H9 (cell line): ENCODE measurements at regions not wholly inside any gene's neighbourhood (a gene's known extent, or its start where the extent isn't known, plus 50 kb on each side); places are given as distances from the start of the nearest gene placed in this dataset.

Experiments used
- DNase-seq: peaks from one replicate; pipeline ENCODE4 v3.0.0-alpha.2; 2017
- H2AFZ ChIP-seq: one replicate; pipeline ENCODE4 v1.6.1; 2013; ENCODE audit warnings: mild to moderate bottlenecking, low read length, control low read depth, moderate library complexity
- H2AK5ac ChIP-seq: 2 replicates; pipeline ENCODE4 v1.6.1; 2013; ENCODE audit warnings: low read length, control low read depth, mixed read lengths; ENCODE audit not compliant: insufficient read length
- H2BK120ac ChIP-seq: one replicate; pipeline ENCODE4 v1.6.1; 2013; ENCODE audit warnings: low read depth, mild to moderate bottlenecking, low read length, control low read depth, inconsistent platforms; ENCODE audit not compliant: poor library complexity, severe bottlenecking
- H2BK12ac ChIP-seq: 2 replicates; pipeline ENCODE4 v1.6.1; 2013; ENCODE audit warnings: low read length, control low read depth, mixed read lengths, low read depth; ENCODE audit not compliant: insufficient read length
- H2BK15ac ChIP-seq: 2 replicates; pipeline ENCODE4 v1.6.1; 2013; ENCODE audit warnings: low read depth, low read length, control low read depth
- H2BK20ac ChIP-seq: one replicate; pipeline ENCODE4 v1.6.1; 2013; ENCODE audit warnings: low read depth, mild to moderate bottlenecking, low read length, control low read depth, inconsistent platforms; ENCODE audit not compliant: poor library complexity, severe bottlenecking
- H2BK5ac ChIP-seq: 2 replicates; pipeline ENCODE4 v1.6.1; 2013; ENCODE audit warnings: low read length, control low read depth, mixed read lengths; ENCODE audit not compliant: insufficient read length
- H3K14ac ChIP-seq: 2 replicates; pipeline ENCODE4 v1.6.1; 2013; ENCODE audit warnings: low read length, control low read depth; ENCODE audit not compliant: insufficient read depth
- H3K18ac ChIP-seq: 2 replicates; pipeline ENCODE4 v1.6.1; 2013; ENCODE audit warnings: low read depth, mild to moderate bottlenecking, mixed read lengths, low read length, control low read depth; ENCODE audit not compliant: insufficient read length
- H3K23ac ChIP-seq: 2 replicates; pipeline ENCODE4 v1.6.1; 2013; ENCODE audit warnings: low read length, control low read depth, mixed read lengths, low read depth; ENCODE audit not compliant: insufficient read length
- H3K23me2 ChIP-seq: 2 replicates; pipeline ENCODE4 v1.6.1; 2013; ENCODE audit warnings: low read depth, mild to moderate bottlenecking, mixed read lengths, low read length, control low read depth; ENCODE audit not compliant: insufficient read length, poor library complexity, severe bottlenecking
- H3K27ac ChIP-seq: 2 replicates; pipeline ENCODE4 v1.5.1; 2013; ENCODE audit warnings: low read length, control low read depth, mixed read lengths, low read depth; ENCODE audit not compliant: insufficient read length
- H3K27me3 ChIP-seq: 2 replicates; pipeline ENCODE4 v1.6.1; 2013; ENCODE audit warnings: low read length, control low read depth, inconsistent platforms; ENCODE audit not compliant: insufficient read depth
- H3K4ac ChIP-seq: 2 replicates; pipeline ENCODE4 v1.6.1; 2013; ENCODE audit warnings: low read depth, mild to moderate bottlenecking, control low read depth, inconsistent platforms, low read length, moderate library complexity
- H3K4me1 ChIP-seq: 2 replicates; pipeline ENCODE4 v1.6.1; 2013; ENCODE audit warnings: low read length, control low read depth, inconsistent platforms; ENCODE audit not compliant: insufficient read depth
- H3K4me2 ChIP-seq: 2 replicates; pipeline ENCODE4 v1.6.1; 2013; ENCODE audit warnings: low read length, control low read depth, mixed read lengths; ENCODE audit not compliant: insufficient read length, insufficient read depth
- H3K56ac ChIP-seq: 2 replicates; pipeline ENCODE4 v1.6.1; 2013; ENCODE audit warnings: low read depth, mild to moderate bottlenecking, mixed read lengths, low read length, control low read depth; ENCODE audit not compliant: insufficient read length
- H3K79me1 ChIP-seq: 2 replicates; pipeline ENCODE4 v1.6.1; 2013; ENCODE audit warnings: low read depth, mild to moderate bottlenecking, moderate library complexity, low read length, control low read depth, inconsistent platforms; ENCODE audit not compliant: insufficient read depth, poor library complexity, severe bottlenecking
- H3K79me2 ChIP-seq: 2 replicates; pipeline ENCODE4 v1.6.1; 2013; ENCODE audit warnings: low read length, control low read depth, inconsistent platforms; ENCODE audit not compliant: insufficient read depth
- H3K9ac ChIP-seq: 2 replicates; pipeline ENCODE4 v1.6.1; 2013; ENCODE audit warnings: low read length, control low read depth, mixed read lengths; ENCODE audit not compliant: insufficient read length; ENCODE audit errors: extremely low read depth
- H3K9me3 ChIP-seq: one replicate; pipeline ENCODE4 v1.6.1; 2013; ENCODE audit warnings: low read depth, low read length, inconsistent platforms; ENCODE audit not compliant: control insufficient read depth
- H3T11ph ChIP-seq: one replicate; pipeline ENCODE4 v1.6.1; 2013; ENCODE audit warnings: mild to moderate bottlenecking, low read length, control low read depth, inconsistent platforms
- H4K20me1 ChIP-seq: one replicate; pipeline ENCODE4 v1.6.1; 2013; ENCODE audit not compliant: control insufficient read depth, insufficient read length, insufficient read depth
- H4K5ac ChIP-seq: 2 replicates; pipeline ENCODE4 v1.6.1; 2013; ENCODE audit warnings: low read depth, mild to moderate bottlenecking, mixed read lengths, low read length, control low read depth; ENCODE audit not compliant: insufficient read length
- H4K8ac ChIP-seq: replicated peaks from 2 replicates; pipeline ENCODE4 v1.6.1; 2013; ENCODE audit warnings: low read length, control low read depth, mixed read lengths, low read depth; ENCODE audit not compliant: insufficient read length
- H4K91ac ChIP-seq: 2 replicates; pipeline ENCODE4 v1.6.1; 2013; ENCODE audit warnings: low read depth, mild to moderate bottlenecking, moderate library complexity, mixed read lengths, low read length, control low read depth; ENCODE audit not compliant: insufficient read length
- H3K27ac Mint-ChIP-seq, 3 experiments: 2 replicates in 2 of 3; 3 replicates in 1 of 3; pipeline ENCODE4 v1.8.0; 2020 to 2021; ENCODE audit warnings: mixed read lengths in 3 of 3, mild to moderate bottlenecking in 1 of 3, moderate library complexity in 1 of 3
- H3K27me3 Mint-ChIP-seq: 2 replicates; pipeline ENCODE4 v1.8.0; 2021; ENCODE audit warnings: low read depth, mild to moderate bottlenecking, moderate library complexity, mixed read lengths
- H3K36me3 Mint-ChIP-seq, 3 experiments: 2 replicates in 2 of 3; 3 replicates in 1 of 3; pipeline ENCODE4 v1.8.0; 2020 to 2021; ENCODE audit warnings: low read depth in 3 of 3, mixed read lengths in 3 of 3; ENCODE audit not compliant: insufficient read depth in 1 of 3
- H3K4me1 Mint-ChIP-seq, 2 experiments: 2 replicates each; pipeline ENCODE4 v1.8.0; 2020; ENCODE audit warnings: mixed read lengths in 2 of 2
- H3K4me3 Mint-ChIP-seq, 2 experiments: 2 replicates in 1 of 2; 3 replicates in 1 of 2; pipeline ENCODE4 v1.8.0; 2020 to 2021; ENCODE audit warnings: mild to moderate bottlenecking in 2 of 2, mixed read lengths in 2 of 2, moderate library complexity in 1 of 2
- H3K9me3 Mint-ChIP-seq, 2 experiments: 2 replicates in 1 of 2; 3 replicates in 1 of 2; pipeline ENCODE4 v1.8.0; 2020; ENCODE audit warnings: mild to moderate bottlenecking in 2 of 2, mixed read lengths in 2 of 2, moderate library complexity in 1 of 2
- WGBS: extraction: QIAGEN DNeasy Blood & Tissue Kit; methylation state at CpG from one replicate; pipeline ENCODE4 v1.1.7; 2013; ENCODE audit warnings: missing lambda C conversion rate, low lambda C conversion rate, mixed read lengths; ENCODE audit not compliant: insufficient read length; ENCODE audit errors: extremely low coverage; 5-methylcytosine and 5-hydroxymethylcytosine counted together
- TF ChIP-seq, protein P1 (sequence below): fragments of 200-600 bp; sonication (generic); conservative IDR thresholded peaks from 3 replicates; pipeline ENCODE4 v1.8.0; 2021; ENCODE audit warnings: antibody characterized with exemption, mild to moderate bottlenecking

GRCh38 chr14:87851190-87851589 lies 141.8 kb downstream of the GALC start:
- no peak overlapping the region for H3T11ph ChIP-seq
- DNase-seq = no peak
- H3K36me3 Mint-ChIP-seq = no peaks in the 10 kb centered on the region
- no peak overlapping the region for H3K4ac ChIP-seq
- H3K27me3 ChIP-seq = no peaks in the 10 kb centered on the region
- WGBS = no CpG with 5 or more reads among the region's 2 CpGs
- no peaks in the 10 kb centered on the region for H3K23me2 ChIP-seq
- H2BK20ac ChIP-seq = no peak overlapping the region
- no peak overlapping the region for H2AFZ ChIP-seq
- H2BK12ac ChIP-seq = no peak overlapping the region
- H4K91ac ChIP-seq = no peak overlapping the region
- no peak overlapping the region for H3K14ac ChIP-seq
- no peak overlapping the region for H3K9ac ChIP-seq
- no peak overlapping the region for H4K5ac ChIP-seq
- no peak overlapping the region for H3K56ac ChIP-seq
- no peak overlapping the region for H3K23ac ChIP-seq
- no peaks in the 10 kb centered on the region for H3K79me2 ChIP-seq
- H4K20me1 ChIP-seq = no peaks in the 10 kb centered on the region
- no peak overlapping the region for H2BK120ac ChIP-seq
- TF ChIP-seq, protein P1, sequence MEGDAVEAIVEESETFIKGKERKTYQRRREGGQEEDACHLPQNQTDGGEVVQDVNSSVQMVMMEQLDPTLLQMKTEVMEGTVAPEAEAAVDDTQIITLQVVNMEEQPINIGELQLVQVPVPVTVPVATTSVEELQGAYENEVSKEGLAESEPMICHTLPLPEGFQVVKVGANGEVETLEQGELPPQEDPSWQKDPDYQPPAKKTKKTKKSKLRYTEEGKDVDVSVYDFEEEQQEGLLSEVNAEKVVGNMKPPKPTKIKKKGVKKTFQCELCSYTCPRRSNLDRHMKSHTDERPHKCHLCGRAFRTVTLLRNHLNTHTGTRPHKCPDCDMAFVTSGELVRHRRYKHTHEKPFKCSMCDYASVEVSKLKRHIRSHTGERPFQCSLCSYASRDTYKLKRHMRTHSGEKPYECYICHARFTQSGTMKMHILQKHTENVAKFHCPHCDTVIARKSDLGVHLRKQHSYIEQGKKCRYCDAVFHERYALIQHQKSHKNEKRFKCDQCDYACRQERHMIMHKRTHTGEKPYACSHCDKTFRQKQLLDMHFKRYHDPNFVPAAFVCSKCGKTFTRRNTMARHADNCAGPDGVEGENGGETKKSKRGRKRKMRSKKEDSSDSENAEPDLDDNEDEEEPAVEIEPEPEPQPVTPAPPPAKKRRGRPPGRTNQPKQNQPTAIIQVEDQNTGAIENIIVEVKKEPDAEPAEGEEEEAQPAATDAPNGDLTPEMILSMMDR = no peak
- H4K8ac ChIP-seq = no peak overlapping the region
- no peaks in the 10 kb centered on the region for H3K9me3 Mint-ChIP-seq
- H2BK15ac ChIP-seq = no peak overlapping the region
- no peaks in the 10 kb centered on the region for H3K79me1 ChIP-seq
- H3K18ac ChIP-seq = no peak overlapping the region
- H3K4me3 Mint-ChIP-seq = no peak overlapping the region
- H3K27me3 Mint-ChIP-seq = peaks cover under 1% of the 10 kb centered on the region; the same call in 1 of the 2 replicates
- H3K4me1 ChIP-seq = no peaks in the 10 kb centered on the region
- no peaks in the 10 kb centered on the region for H3K9me3 ChIP-seq
- no peaks in the 10 kb centered on the region for H3K4me1 Mint-ChIP-seq
- no peak overlapping the region for H3K4me2 ChIP-seq
- no peak overlapping the region for H2BK5ac ChIP-seq
- no peak overlapping the region for H3K27ac Mint-ChIP-seq
- H2AK5ac ChIP-seq = no peak overlapping the region
- no peak overlapping the region for H3K27ac ChIP-seq
